ENCODE measurements at regions not wholly inside any gene's neighbourhood (a gene's known extent, or its start where the extent isn't known, plus 50 kb on each side); places are given as distances from the start of the nearest gene placed in this dataset.

DNA sequence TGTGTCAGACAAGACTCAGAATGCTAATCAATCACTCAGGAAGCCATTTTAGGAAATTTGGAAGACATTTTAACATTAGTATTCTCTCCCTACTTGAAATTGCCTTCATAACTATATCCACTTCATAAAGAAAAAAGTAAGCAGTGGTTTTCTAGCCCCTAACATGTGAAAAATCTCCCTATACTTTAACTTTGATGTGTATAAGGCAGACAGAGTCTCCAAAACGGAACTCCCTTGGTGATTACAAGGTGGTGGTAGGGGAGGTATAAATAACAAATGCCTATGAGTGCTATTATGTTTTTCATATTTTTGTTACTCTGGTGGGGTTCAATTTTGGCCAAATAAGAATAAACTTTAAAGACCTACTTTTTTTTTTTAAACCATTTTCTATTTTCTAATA, 300.3 kb downstream of the BTG1 start:
- DNase-seq (ENCODE audit: low read depth), result no peak
- TF ChIP-seq CTCF (IDR thresholded peaks at IDR 0.05; ENCODE audit: insufficient read depth, low read depth, low read length), result no peak
- no peak overlapping the region for H3K4me3 ChIP-seq (ENCODE audit: low read depth, low read length)

GRCh38 chr12:91841822-91842221, 303.8 kb downstream of the BTG1 start:
- no peak for TF ChIP-seq CTCF (IDR thresholded peaks at IDR 0.05; ENCODE audit: insufficient read depth, low read depth, low read length)
- H3K4me3 ChIP-seq (ENCODE audit: low read depth, low read length), result no peak overlapping the region
- no peak for DNase-seq (ENCODE audit: low read depth)

GRCh38 chr12:91836696-91837095, 308.9 kb downstream of the BTG1 start:
- no peak for DNase-seq (ENCODE audit: low read depth)
- H3K4me3 ChIP-seq (ENCODE audit: low read depth, low read length), result no peak overlapping the region
- no peak for TF ChIP-seq CTCF (IDR thresholded peaks at IDR 0.05; ENCODE audit: insufficient read depth, low read depth, low read length)

DNA sequence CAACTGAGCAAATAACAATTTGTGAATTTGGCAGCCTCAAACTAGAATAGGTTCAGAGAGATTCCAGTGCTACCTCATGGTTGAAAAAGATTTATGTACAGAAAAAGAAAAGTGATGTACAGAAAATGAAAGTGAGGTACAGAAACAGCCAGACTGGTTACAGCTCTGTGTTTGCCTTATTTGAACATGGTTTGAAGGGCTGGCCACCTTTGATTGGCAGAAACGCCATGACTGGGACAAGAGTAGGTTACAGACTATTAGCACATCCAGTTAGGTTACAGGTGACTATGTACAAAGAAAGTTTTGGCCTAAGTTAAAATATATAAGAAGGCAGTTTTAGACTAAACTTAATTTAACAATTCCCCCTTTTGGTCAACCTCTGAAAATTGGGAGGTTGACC, 309.4 kb downstream of the BTG1 start:
- DNase-seq (ENCODE audit: low read depth), result no peak
- no peak overlapping the region for H3K4me3 ChIP-seq (ENCODE audit: low read depth, low read length)
- TF ChIP-seq CTCF (IDR thresholded peaks at IDR 0.05; ENCODE audit: insufficient read depth, low read depth, low read length), result no peak

DNA sequence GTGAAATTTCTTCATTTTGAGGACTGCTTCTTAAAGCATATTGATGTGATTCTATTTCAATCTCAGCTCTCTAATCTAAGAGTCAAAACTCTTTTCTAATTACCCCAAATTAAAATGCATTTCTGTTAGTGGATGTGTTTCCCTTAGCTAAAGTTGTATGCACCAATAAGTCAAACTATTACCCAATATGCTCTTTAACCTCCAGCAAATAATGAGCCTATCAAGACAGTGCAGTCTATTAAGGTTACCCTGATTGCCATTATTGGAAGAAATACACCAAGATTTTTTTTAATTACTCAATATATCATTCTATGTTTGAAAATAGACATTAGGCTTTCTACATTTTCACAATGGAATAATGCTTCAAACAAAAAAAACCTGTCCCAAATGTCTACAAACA, 310.0 kb downstream of the BTG1 start:
- no peak overlapping the region for H3K4me3 ChIP-seq (ENCODE audit: low read depth, low read length)
- no peak for TF ChIP-seq CTCF (IDR thresholded peaks at IDR 0.05; ENCODE audit: insufficient read depth, low read depth, low read length)
- no peak for DNase-seq (ENCODE audit: low read depth)

DNA sequence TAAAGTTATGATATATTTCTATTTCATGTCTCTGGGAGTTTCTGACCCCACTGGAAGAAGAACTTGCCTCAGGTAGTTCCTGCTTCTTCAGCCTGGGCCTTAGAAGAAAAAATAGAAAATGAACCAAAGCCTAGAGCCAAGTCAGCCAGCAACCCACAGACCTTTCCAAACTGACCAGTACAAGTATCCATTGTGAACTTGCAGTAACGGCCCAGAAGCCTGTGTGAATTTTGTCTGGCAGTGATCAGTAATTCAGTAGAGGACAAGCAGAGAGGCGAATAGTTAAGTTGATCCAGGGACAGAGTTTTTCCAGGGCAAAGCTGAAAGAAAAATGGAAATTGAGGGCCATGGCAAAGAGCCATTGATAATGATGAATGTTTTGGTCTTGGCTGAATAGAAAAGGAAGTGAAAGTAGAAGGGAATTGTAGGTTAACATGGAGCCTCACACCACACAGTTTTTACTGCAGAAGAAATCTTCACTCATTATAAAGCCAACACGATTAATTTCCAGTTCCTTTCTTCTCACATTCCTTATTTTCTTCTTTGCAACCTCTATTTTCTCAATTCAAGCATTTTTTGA, 311.8 kb downstream of the BTG1 start:
- TF ChIP-seq CTCF (IDR thresholded peaks at IDR 0.05; ENCODE audit: insufficient read depth, low read depth, low read length), result no peak
- DNase-seq (ENCODE audit: low read depth), result no peak
- H3K4me3 ChIP-seq (ENCODE audit: low read depth, low read length), result no peak overlapping the region

DNA sequence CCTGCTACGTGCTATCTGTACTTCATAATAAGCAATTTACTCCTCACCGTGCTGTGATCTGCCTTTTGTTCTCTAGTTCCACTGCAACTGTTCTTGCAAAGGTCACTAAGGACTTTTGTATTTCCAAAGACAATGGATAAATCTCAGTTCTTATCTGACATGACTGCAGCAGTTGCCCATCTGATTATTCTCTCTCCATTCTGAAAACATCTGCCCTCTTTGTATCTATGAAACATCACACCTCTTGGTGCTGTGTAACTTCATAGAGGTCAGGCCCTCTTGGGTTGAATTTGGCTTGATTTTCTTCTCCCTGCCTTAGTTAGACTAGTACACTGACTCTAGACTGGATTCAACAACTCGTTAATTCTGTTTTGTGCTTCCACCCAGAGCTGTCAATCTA, 319.6 kb downstream of the BTG1 start:
- H3K4me3 ChIP-seq (ENCODE audit: low read depth, low read length), result no peak overlapping the region
- DNase-seq (ENCODE audit: low read depth), result no peak
- TF ChIP-seq CTCF (IDR thresholded peaks at IDR 0.05; ENCODE audit: insufficient read depth, low read depth, low read length), result no peak

All from fibroblast of villous mesenchyme (primary cell).